Mononuclear cell (primary cell): ENCODE measurements at regions not wholly inside any gene's neighbourhood (a gene's known extent, or its start where the extent isn't known, plus 50 kb on each side); places are given as distances from the start of the nearest gene placed in this dataset.

Experiments
- H3K27me3 ChIP-seq: 2 replicates; pipeline ENCODE4 v1.6.0; 2011; ENCODE audit warnings: low read length, control low read depth; ENCODE audit not compliant: insufficient read depth
- H3K4me1 ChIP-seq: 2 replicates; pipeline ENCODE4 v1.5.1; 2011; ENCODE audit warnings: mild to moderate bottlenecking, low read length, control low read depth; ENCODE audit not compliant: insufficient read depth
- H3K4me3 ChIP-seq: 2 replicates; pipeline ENCODE4 v1.5.1; 2011; ENCODE audit warnings: mild to moderate bottlenecking, low read length, moderate library complexity
- H3K9me3 ChIP-seq: 2 replicates; pipeline ENCODE4 v1.5.1; 2011; ENCODE audit warnings: low read depth, mild to moderate bottlenecking, control low read depth, low read length

DNA sequence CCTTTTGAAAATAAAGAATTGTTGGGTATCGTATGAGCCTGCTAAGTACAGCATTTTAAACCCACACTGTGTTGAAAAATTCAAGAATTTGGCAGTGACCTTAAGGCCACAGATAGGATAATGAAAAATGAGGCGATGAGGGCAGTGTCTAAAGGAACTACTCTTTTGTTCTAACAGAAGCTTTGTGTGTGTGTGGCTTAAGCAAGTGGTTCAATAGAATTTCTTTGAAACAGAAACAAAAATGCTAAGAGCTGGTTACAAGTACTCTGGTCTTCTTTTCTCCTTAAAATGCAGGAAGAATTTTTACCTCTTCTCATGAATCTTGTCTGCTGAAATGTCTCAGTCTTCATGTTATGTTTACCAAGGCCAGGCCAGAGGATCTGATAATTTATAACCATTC is 279.5 kb downstream of the ZNF536 start:
- no peak overlapping the region for H3K4me3 ChIP-seq
- H3K4me1 ChIP-seq, result no peaks in the 10 kb centered on the region
- peaks cover 2% of the 10 kb centered on the region for H3K27me3 ChIP-seq
- no peaks in the 10 kb centered on the region for H3K9me3 ChIP-seq

DNA sequence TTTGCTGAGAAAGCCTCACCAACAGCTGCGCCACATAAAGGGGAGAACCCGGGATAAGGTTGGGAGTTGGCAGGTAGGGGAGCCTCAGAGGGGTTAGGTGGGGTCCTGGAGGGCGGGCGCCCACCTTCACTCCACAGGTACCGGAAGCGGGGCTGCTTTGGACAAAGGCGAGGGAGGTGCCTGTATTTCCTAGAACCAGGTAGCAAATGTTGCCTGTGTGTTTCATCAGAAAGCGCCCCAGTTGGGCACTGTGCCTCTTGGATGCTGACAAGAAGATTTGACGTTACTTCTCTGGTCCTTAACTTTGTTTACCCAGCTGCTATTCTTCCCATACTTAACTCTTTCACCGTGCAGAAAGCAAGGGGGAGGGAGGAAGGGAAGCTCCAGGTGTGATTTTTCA is 278.9 kb downstream of the ZNF536 start:
- Histone ChIP-seq H3K27me3 (peaks cover 2% of the 10 kb centered on the region), H3K4me1 (no peaks in the 10 kb centered on the region), H3K4me3 (no peak overlapping the region), H3K9me3 (no peaks in the 10 kb centered on the region)

DNA sequence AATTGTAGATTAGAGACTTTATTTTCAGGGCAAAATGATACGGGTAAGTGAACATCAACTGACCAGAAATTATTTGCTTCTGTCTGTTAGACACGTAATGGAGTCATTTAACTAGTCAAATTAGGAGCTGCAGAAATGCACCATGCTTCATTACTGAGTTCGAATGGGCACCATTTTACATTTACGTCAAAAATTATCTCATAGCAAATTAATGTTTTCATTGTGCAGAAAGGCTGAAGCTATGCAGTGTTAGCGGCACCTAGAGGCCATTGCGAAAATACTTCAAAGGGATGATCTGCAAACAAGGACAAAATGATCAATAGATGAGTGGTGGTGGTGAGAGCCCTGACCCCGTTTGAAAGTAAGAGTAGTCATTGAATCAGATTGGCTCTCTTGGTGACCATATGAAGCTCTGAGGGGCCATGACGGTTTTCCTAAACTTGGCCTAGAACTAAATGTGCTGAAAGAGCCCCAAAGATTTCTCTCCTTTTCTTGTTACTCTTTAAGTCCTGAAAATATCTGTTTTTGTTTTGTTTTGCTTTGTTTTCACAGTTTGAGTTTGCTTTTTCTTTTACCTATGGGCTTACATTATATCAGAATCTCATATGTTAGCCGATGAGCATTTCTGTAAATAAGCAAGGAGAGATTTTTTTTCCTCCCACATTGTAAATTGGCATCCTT is 277.9 kb downstream of the ZNF536 start:
- Histone ChIP-seq H3K9me3 (no peaks in the 10 kb centered on the region), H3K27me3 (peaks cover 2% of the 10 kb centered on the region), H3K4me1 (no peaks in the 10 kb centered on the region), H3K4me3 (no peak overlapping the region)

DNA sequence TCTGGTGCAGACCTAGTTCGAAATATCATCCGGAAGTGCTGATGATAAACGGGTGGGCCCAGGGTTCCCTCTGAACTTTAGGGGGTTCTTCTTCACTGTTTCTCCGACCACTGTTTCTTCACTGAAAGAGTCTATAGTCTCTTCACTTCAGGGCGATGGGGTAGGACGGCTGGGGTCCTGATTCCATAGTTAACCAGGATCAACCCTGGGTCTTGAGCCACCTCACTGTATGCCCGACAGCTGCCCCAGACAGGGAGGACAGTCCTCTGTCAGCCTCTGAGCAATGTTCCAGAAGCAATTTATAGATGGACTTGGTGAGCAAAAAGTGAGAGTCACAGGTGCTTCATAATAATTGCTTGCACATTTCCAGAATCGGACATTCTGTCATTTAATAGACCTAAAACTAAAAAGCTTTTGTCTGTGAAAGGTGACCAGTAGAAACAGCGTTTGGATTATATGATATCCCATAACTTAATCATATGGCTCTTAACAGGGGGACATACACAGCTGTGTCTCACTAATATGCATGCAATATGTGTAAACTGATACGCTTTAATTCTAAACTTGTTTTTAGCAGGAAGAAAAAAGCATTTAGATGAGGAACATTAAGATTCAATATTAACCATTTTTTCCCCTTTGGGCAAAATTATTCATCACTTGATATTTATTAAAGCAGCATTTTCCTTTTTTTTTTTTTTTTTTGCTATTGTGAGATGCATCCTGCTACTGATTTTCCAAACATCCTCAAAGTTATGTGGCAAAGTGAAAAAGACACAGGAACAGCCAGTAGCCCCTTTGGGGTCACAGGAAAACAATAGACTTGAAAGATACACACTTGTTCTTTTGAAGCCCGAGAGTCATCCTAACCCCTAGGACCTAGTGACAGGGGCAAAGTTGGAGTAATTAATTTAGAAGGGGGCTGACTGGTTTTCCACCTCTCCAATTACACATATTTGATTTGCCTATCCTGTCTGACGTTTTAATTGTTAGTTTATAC is 277.0 kb downstream of the ZNF536 start:
- Histone ChIP-seq H3K4me1 (no peaks in the 10 kb centered on the region), H3K9me3 (no peaks in the 10 kb centered on the region), H3K4me3 (no peak overlapping the region), H3K27me3 (peaks cover 2% of the 10 kb centered on the region)

DNA sequence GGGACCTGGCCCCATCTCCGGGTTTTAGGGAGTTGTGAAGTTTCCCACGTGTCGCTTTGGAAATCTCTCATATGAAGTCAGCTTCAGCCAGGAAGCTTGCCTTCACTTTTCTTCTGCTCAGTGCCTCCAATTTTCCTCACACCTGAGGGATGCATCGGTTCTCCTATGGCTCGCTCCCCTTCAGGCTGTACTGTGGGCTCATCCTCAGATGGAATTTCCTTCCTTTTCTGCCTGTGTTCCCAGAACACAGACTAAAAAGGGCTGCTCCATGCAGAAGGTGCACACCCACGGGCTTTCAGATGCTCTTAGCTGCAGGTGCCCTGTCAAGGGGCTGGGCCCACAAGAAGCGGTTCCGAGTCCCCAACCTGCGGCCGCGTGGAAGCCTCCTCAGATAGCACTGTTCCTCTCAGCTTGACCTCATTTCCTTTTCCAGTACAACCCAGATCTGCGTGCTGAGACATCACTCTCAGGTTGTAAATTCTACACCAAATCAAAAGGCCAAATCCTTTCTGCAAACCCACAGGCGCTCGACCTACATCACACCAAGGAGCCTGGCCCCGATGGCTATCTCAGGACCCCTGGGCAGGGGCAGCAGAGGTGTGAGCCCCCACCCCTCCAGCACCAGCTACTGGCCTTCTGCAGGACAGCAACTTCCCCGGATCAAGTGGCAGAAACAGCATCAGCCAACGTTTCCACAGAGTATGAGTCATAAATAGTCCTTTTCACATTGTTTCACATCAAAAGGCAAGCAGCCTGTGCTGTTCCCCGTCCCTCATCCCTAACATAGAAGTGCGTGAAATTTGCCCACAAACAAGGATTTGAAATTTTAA is 275.9 kb downstream of the ZNF536 start:
- Histone ChIP-seq H3K4me1 (no peaks in the 10 kb centered on the region), H3K9me3 (no peaks in the 10 kb centered on the region), H3K4me3 (no peak overlapping the region), H3K27me3 (peaks cover 2% of the 10 kb centered on the region)

DNA sequence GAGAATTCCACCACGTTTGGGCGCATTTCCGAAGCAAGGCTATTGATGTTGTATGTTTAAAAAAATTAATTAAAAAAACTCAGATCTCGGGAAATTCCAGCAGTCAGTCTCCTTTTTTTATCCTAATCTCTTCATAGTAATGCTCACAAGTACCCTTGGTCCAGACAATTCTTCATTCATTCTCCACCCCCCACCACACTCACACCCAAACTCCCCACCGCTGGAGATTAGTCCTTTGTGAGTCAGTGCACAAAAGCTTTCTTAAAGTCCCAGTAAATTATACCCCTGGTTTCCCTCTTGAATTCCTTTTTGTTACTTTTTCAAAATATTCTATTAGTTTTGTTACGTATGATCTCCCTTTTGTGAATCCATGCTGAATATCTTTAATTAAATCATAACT is 274.6 kb downstream of the ZNF536 start:
- no peaks in the 10 kb centered on the region for H3K9me3 ChIP-seq
- peaks cover 2% of the 10 kb centered on the region for H3K27me3 ChIP-seq
- no peaks in the 10 kb centered on the region for H3K4me1 ChIP-seq
- H3K4me3 ChIP-seq, result no peak overlapping the region

DNA sequence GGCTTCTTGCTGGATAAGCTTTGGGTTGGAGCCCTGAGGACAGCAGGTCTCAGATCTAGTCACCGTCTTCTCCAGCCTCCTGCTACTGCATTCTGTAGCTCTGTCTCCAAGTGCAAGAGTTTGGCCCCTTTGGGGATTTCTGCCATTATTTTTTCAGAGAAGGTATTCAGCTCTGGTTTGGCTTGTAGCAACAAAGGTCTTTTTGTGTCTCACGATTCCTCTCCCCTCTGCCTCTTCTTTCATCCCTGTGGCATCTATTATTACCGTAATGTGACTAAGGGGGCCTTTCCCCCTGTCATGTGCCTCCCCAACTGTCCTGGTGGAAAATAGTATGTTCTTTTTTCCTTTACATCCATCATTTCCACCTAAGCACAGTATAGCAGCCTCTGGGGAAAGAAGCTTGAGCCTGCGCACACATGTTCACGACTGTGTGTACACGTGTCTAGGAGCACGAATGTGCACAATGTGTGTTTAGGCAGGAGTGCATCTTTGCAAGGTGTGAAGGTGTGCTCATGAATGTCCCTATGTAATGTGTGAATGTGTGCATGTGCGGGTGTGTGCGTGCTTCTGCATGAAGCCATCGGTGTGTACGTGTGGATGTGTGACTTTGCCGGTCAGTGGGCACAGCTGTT is 273.9 kb downstream of the ZNF536 start:
- Histone ChIP-seq H3K9me3 (no peaks in the 10 kb centered on the region), H3K4me3 (no peak overlapping the region), H3K27me3 (peaks cover 2% of the 10 kb centered on the region), H3K4me1 (no peaks in the 10 kb centered on the region)

DNA sequence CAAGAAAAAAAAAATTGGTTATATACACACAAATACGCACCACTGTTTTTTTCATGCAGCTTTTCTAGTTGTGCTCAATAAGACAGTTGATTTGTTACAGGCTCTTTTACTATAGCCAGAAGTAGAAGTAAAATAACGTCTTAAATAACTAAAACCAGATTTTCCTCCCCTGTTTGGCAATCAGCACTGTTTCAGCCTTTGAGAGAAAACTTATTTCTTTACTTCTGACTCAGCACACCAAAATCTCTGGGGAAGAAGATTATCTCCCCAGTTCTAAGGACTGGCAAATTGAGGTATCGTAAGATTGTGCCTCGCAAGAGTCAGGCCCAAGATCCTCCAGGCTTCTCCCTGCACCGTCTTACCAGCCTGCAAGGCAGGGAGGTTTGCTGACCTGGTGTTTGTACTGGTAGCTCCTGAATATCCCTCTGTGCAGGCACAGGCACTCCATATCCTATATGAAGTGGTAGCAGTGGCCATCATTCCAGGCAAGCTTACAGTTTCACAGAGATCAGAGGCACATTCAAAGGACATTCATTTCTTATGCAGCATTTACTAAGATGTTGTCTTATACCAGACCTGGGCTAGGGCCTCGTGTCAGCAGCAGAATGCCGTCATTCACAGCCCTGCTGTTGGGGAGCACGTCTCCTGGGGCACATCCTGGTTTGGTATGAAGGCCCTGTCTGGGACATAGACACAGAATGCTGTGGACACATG is 268.2 kb downstream of the ZNF536 start:
- Histone ChIP-seq H3K4me3 (no peak overlapping the region), H3K27me3 (no peaks in the 10 kb centered on the region), H3K9me3 (no peaks in the 10 kb centered on the region), H3K4me1 (no peaks in the 10 kb centered on the region)

DNA sequence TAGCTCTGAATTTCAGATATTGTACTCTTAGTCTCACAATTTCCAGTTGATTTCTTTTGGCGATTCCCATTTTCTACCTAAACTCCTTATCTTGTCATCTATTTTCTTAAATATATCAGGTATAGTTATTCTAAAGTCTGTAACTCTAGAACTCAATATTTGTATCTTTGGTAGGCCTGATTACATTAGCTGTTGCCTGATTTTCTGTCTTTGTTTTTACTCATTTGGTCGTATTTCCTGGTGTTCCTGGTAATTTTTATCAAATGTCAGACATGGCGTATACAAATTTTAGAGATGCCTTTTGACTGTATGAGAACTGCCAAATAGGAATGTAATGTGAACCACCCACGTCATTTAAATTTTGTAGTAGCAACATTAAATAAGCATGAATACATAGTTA is 266.7 kb downstream of the ZNF536 start:
- H3K4me3 ChIP-seq, result no peak overlapping the region
- no peaks in the 10 kb centered on the region for H3K4me1 ChIP-seq
- no peaks in the 10 kb centered on the region for H3K9me3 ChIP-seq
- no peaks in the 10 kb centered on the region for H3K27me3 ChIP-seq

DNA sequence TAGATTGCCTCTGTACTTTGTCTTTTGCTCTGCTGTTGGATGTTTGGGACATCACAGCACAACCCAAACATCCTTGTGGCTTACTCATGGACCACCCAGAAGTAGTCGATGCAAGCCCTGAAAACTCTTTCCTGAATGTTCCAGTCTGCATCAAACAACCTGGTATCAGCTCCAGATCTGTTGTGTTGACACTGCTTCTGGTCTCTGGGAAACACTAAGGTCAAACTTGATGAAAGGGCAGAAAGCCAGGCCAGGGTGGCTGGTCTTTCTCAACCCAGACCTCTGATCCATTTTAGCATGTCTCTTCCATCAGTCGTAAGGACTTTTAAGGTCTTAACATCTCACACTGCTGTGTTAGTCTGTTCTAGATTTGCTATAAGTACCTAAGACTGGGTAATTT is 265.7 kb downstream of the ZNF536 start:
- Histone ChIP-seq H3K4me1 (no peaks in the 10 kb centered on the region), H3K9me3 (no peaks in the 10 kb centered on the region)

DNA sequence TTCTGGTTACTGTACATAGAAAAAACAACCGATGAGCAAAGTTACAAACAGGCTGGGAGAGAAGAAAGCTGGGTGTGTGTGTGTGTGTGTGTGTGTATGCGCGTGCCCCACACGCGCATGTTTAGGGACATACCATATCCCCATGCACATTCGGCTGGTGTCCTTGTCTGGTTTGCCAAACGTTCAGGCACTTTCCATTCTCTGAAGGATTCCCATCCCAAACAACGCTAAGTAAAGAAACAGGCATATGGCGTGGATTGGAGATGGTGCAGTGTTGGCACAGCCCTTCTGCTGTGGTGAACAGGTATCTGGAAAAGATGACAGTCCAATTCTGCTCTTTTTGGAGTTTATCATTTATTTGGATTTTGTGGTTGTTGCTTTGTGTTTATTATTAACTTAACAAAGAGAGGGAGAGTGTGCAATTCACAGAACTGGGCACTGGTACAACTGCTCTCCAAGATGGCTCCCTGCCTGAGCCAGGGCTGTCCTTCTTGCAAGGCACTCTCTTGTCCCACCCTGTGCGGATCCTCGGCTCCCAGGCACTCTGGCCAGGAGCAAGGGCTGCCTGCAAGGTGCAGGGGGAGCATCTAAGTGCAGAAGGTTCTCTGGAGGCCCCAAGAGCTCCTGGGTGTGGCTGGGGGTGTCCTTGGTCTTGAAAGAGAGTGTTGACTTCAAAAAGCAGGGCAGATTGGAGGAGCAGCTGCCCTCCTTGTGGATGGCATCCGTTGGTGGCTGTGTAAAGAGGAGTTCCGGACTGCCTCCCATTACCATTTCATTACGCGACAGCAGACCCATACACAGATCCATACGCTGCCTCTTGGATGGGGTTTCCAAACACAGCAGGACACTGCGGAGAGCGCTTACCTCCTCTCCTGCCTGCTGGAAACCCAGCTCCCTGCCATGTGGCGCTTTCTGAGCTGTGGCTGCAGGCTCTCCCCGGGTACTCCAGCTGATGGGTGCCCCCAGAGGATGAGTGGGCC is 263.1 kb downstream of the ZNF536 start:
- no peaks in the 10 kb centered on the region for H3K9me3 ChIP-seq
- H3K4me1 ChIP-seq, result no peaks in the 10 kb centered on the region
- H3K4me3 ChIP-seq, result no peak overlapping the region
- H3K27me3 ChIP-seq, result no peaks in the 10 kb centered on the region

More for the DNA sequence above, 265.7 kb downstream of the ZNF536 start:
- Histone ChIP-seq H3K4me3 (no peak overlapping the region), H3K27me3 (no peaks in the 10 kb centered on the region)

DNA sequence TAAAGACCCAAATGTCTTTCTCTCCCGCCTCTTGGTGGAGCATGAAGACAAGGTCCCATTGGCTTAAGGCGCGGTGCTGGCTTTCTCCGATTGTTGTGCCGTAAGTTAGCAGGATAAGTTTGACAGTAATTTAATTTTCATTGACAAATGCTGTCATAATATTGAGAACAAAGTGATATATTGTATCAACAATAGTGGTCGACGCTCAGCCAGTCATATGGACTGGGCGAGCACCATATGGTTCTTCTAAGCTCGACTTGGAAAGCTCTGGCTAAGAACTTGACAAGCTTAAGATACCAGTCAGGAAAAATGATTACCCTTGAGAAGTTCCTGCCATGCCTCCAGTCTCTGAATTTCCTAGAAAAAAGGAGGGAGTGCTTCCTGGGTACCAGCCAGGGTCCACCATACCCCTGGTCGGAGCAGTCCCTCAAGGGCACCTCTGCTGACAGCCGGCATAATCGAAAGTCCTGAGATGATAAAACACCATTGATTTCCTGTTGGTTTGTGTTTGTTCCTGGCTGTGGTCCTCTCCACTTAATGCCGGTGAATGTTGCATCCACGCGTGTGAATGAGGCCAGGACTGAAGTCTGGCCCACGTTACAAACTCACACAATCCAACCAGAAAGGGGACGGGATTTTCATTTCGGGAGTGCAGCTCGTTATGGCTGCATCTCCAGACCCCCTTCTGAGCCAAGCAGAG is 262.1 kb downstream of the ZNF536 start:
- no peaks in the 10 kb centered on the region for H3K9me3 ChIP-seq
- no peak overlapping the region for H3K4me3 ChIP-seq
- H3K27me3 ChIP-seq, result no peaks in the 10 kb centered on the region
- H3K4me1 ChIP-seq, result no peaks in the 10 kb centered on the region

DNA sequence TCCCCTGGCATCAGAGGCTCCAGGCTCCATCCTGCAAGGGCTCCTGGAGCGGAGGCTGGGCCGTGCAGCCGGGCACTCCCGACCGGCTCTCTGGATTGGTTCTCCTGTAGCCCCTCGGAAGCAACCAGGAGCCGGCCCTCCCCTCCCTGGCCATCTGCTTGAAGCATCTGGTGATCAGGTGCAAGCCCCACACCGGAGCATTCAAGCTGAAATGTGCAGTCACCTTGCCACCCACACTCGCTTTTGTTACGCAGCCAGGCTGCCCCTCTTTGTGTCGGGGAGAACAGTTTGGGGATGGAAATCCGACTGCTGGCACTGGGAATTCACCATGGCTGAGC is 258.8 kb downstream of the ZNF536 start:
- Histone ChIP-seq H3K9me3 (no peaks in the 10 kb centered on the region), H3K4me1 (no peaks in the 10 kb centered on the region), H3K27me3 (no peaks in the 10 kb centered on the region), H3K4me3 (no peak overlapping the region)
